ENCODE measurements at regions not wholly inside any gene's neighbourhood (a gene's known extent, or its start where the extent isn't known, plus 50 kb on each side); places are given as distances from the start of the nearest gene placed in this dataset.

DNA sequence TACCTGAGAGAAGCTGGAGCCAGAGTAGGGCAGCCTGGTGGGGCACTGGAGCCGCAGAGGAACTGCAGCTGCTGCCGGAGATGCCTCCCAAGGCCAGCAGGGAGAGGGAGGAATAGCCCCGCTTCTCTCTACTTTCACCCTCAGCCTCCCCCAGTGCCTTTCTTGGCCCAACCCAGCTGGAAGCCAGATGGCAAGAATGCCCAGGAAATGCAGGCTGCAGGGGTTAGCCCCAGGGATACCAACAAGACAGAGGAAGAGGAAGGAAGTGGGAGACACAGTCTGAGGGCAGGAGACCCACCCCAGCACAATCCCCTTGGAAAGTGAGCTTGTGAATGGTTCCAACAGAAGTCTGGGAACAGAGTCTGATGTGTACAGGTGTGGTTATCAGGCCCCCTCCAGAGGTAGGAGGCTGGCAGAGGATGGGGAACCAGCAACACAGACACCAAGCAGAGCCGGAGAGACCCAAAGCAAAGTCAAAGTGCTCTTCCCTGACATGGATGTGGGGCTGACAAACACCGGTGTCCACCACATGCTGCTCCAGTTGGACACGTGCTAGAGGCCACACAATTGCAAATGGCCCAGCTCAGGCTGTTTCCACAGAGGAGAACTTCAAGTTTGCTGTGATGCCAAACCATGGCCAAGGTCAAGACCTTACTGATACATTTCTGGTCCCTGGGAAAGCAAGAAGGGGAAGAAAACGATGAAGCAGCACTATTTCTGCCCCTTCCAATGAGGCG is 418.8 kb upstream of the PROK2 start:
- Histone ChIP-seq H3K4me1 (ENCODE audit: control insufficient read depth in 2 of 2, insufficient read depth in 2 of 2, low read length in 2 of 2) (peaks cover 0 to 2% of the 10 kb centered on the region in 2 donors), H3K27ac (ENCODE audit: low read depth in 1 of 2, low read length in 1 of 2) (no peak overlapping the region), H3K4me3 (ENCODE audit: low read length in 2 of 2) (no peak overlapping the region), H3K36me3 (ENCODE audit: control insufficient read depth in 2 of 2, insufficient read depth in 2 of 2, low read length in 1 of 2) (no peaks in the 10 kb centered on the region), H3K27me3 (ENCODE audit: control insufficient read depth in 2 of 2, insufficient read depth in 1 of 2, low read length in 1 of 2) (no peaks in the 10 kb centered on the region), H3K9me3 (ENCODE audit: control insufficient read depth in 2 of 2, insufficient read depth in 1 of 2, low read length in 1 of 2) (peaks cover 0 to 6% of the 10 kb centered on the region in 2 donors)
- 97% methylated on average over 8 of the region's 8 CpGs for WGBS
- DNase-seq (ENCODE audit: low read depth in 6 of 9, low spot score in 9 of 9) = no peak

DNA sequence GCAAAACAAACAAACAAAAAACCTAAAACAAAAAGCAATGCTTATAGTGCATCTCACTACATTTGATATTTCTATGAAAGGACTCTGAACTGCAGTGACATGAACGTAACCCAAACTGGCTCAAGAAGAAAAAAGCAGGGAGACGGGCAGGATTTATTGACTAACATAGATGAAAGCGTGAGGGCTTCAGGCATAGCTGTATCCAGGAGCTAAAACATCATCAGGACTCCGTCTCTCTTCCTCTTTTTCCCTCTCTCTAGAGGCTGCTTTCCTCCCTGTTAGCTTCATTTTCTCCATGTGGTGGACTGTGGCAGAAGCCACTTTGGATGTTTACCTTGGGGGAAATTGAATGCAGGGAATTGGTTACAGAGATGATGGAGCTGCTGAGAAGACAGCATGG is 418.2 kb upstream of the PROK2 start:
- DNase-seq (ENCODE audit: low read depth in 6 of 9, low spot score in 9 of 9) = no peak
- H3K27me3 ChIP-seq (ENCODE audit: control insufficient read depth in 2 of 2, insufficient read depth in 1 of 2, low read length in 1 of 2) = no peaks in the 10 kb centered on the region
- no peak overlapping the region for H3K27ac ChIP-seq (ENCODE audit: low read depth in 1 of 2, low read length in 1 of 2)
- peaks cover 0 to 2% of the 10 kb centered on the region in 2 donors for H3K4me1 ChIP-seq (ENCODE audit: control insufficient read depth in 2 of 2, insufficient read depth in 2 of 2, low read length in 2 of 2)
- H3K36me3 ChIP-seq (ENCODE audit: control insufficient read depth in 2 of 2, insufficient read depth in 2 of 2, low read length in 1 of 2) = no peaks in the 10 kb centered on the region
- H3K4me3 ChIP-seq (ENCODE audit: low read length in 2 of 2) = no peak overlapping the region
- peaks cover 0 to 6% of the 10 kb centered on the region in 2 donors for H3K9me3 ChIP-seq (ENCODE audit: control insufficient read depth in 2 of 2, insufficient read depth in 1 of 2, low read length in 1 of 2)
- WGBS = 97% methylated on average over 4 of the region's 4 CpGs

- WGBS = 97% methylated on average over 1 of the region's 1 CpG
- no peaks in the 10 kb centered on the region for H3K27me3 ChIP-seq (ENCODE audit: control insufficient read depth in 2 of 2, insufficient read depth in 1 of 2, low read length in 1 of 2)
- H3K4me3 ChIP-seq (ENCODE audit: low read length in 2 of 2) = no peak overlapping the region
- no peaks in the 10 kb centered on the region for H3K36me3 ChIP-seq (ENCODE audit: control insufficient read depth in 2 of 2, insufficient read depth in 2 of 2, low read length in 1 of 2)
- no peak for DNase-seq (ENCODE audit: low read depth in 6 of 9, low spot score in 9 of 9)
- peaks cover 0 to 2% of the 10 kb centered on the region in 2 donors for H3K4me1 ChIP-seq (ENCODE audit: control insufficient read depth in 2 of 2, insufficient read depth in 2 of 2, low read length in 2 of 2)
- H3K9me3 ChIP-seq (ENCODE audit: control insufficient read depth in 2 of 2, insufficient read depth in 1 of 2, low read length in 1 of 2) = peaks cover 0 to 6% of the 10 kb centered on the region in 2 donors
- no peak overlapping the region for H3K27ac ChIP-seq (ENCODE audit: low read depth in 1 of 2, low read length in 1 of 2)
Observed at GRCh38 chr3:72200332-72200731, 415.4 kb upstream of the PROK2 start.

DNA sequence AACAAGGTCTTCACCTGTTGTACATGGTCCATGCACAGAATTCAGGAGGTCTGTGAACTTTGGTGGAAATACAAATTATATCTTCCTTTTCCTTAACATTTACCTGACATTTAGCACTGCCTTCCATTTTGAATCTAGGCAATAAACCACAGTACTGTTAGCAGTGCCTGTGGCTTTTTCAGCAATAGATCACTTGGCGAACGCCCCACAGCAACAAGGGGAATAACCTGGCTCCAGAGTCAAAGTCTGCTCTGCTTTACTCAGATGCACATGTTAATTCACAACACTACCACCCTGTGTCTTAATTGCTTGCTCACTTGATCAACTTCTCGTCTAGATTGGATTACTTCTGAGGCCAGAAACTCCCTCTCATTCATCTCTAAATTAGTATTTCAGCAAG is 414.6 kb upstream of the PROK2 start:
- Histone ChIP-seq H3K9me3 (ENCODE audit: control insufficient read depth in 2 of 2, insufficient read depth in 1 of 2, low read length in 1 of 2) (peaks cover 0 to 6% of the 10 kb centered on the region in 2 donors), H3K27me3 (ENCODE audit: control insufficient read depth in 2 of 2, insufficient read depth in 1 of 2, low read length in 1 of 2) (no peaks in the 10 kb centered on the region), H3K36me3 (ENCODE audit: control insufficient read depth in 2 of 2, insufficient read depth in 2 of 2, low read length in 1 of 2) (no peaks in the 10 kb centered on the region), H3K27ac (ENCODE audit: low read depth in 1 of 2, low read length in 1 of 2) (no peak overlapping the region), H3K4me3 (ENCODE audit: low read length in 2 of 2) (no peak overlapping the region), H3K4me1 (ENCODE audit: control insufficient read depth in 2 of 2, insufficient read depth in 2 of 2, low read length in 2 of 2) (peaks cover 0 to 2% of the 10 kb centered on the region in 2 donors)
- DNase-seq (ENCODE audit: low read depth in 6 of 9, low spot score in 9 of 9) = no peak
- WGBS = 94% methylated on average over 3 of the region's 3 CpGs

GRCh38 chr3:72196377-72196929 is 411.5 kb upstream of the PROK2 start:
- no peaks in the 10 kb centered on the region for H3K36me3 ChIP-seq (ENCODE audit: control insufficient read depth in 2 of 2, insufficient read depth in 2 of 2, low read length in 1 of 2)
- no peaks in the 10 kb centered on the region for H3K27me3 ChIP-seq (ENCODE audit: control insufficient read depth in 2 of 2, insufficient read depth in 1 of 2, low read length in 1 of 2)
- H3K27ac ChIP-seq (ENCODE audit: low read depth in 1 of 2, low read length in 1 of 2) = no peak overlapping the region
- H3K4me3 ChIP-seq (ENCODE audit: low read length in 2 of 2) = no peak overlapping the region
- no peaks in the 10 kb centered on the region for H3K4me1 ChIP-seq (ENCODE audit: control insufficient read depth in 2 of 2, insufficient read depth in 2 of 2, low read length in 2 of 2)
- no peak for DNase-seq (ENCODE audit: low read depth in 6 of 9, low spot score in 9 of 9)
- peaks cover 0 to 9% of the 10 kb centered on the region in 2 donors for H3K9me3 ChIP-seq (ENCODE audit: control insufficient read depth in 2 of 2, insufficient read depth in 1 of 2, low read length in 1 of 2)
- 98% methylated on average over 6 of the region's 6 CpGs for WGBS

- no peaks in the 10 kb centered on the region for H3K36me3 ChIP-seq (ENCODE audit: control insufficient read depth in 2 of 2, insufficient read depth in 2 of 2, low read length in 1 of 2)
- peaks cover 0 to 9% of the 10 kb centered on the region in 2 donors for H3K9me3 ChIP-seq (ENCODE audit: control insufficient read depth in 2 of 2, insufficient read depth in 1 of 2, low read length in 1 of 2)
- H3K27ac ChIP-seq (ENCODE audit: low read depth in 1 of 2, low read length in 1 of 2) = no peak overlapping the region
- 97% methylated on average over 3 of the region's 3 CpGs for WGBS
- no peak overlapping the region for H3K4me3 ChIP-seq (ENCODE audit: low read length in 2 of 2)
- DNase-seq (ENCODE audit: low read depth in 6 of 9, low spot score in 9 of 9) = no peak
- H3K27me3 ChIP-seq (ENCODE audit: control insufficient read depth in 2 of 2, insufficient read depth in 1 of 2, low read length in 1 of 2) = no peaks in the 10 kb centered on the region
- no peaks in the 10 kb centered on the region for H3K4me1 ChIP-seq (ENCODE audit: control insufficient read depth in 2 of 2, insufficient read depth in 2 of 2, low read length in 2 of 2)
Observed at GRCh38 chr3:72195895-72196294, 410.9 kb upstream of the PROK2 start.

GRCh38 chr3:72194458-72194857 is 409.5 kb upstream of the PROK2 start:
- no peaks in the 10 kb centered on the region for H3K27me3 ChIP-seq (ENCODE audit: control insufficient read depth in 2 of 2, insufficient read depth in 1 of 2, low read length in 1 of 2)
- H3K4me1 ChIP-seq (ENCODE audit: control insufficient read depth in 2 of 2, insufficient read depth in 2 of 2, low read length in 2 of 2) = no peaks in the 10 kb centered on the region
- peaks cover 0 to 4% of the 10 kb centered on the region in 2 donors for H3K9me3 ChIP-seq (ENCODE audit: control insufficient read depth in 2 of 2, insufficient read depth in 1 of 2, low read length in 1 of 2)
- H3K4me3 ChIP-seq (ENCODE audit: low read length in 2 of 2) = no peak overlapping the region
- no peak overlapping the region for H3K27ac ChIP-seq (ENCODE audit: low read depth in 1 of 2, low read length in 1 of 2)
- WGBS = 98% methylated on average over 6 of the region's 6 CpGs
- DNase-seq (ENCODE audit: low read depth in 6 of 9, low spot score in 9 of 9) = no peak
- H3K36me3 ChIP-seq (ENCODE audit: control insufficient read depth in 2 of 2, insufficient read depth in 2 of 2, low read length in 1 of 2) = no peaks in the 10 kb centered on the region

- Histone ChIP-seq H3K27ac (ENCODE audit: low read depth in 1 of 2, low read length in 1 of 2) (no peak overlapping the region), H3K4me1 (ENCODE audit: control insufficient read depth in 2 of 2, insufficient read depth in 2 of 2, low read length in 2 of 2) (peaks cover 0 to 2% of the 10 kb centered on the region in 2 donors), H3K9me3 (ENCODE audit: control insufficient read depth in 2 of 2, insufficient read depth in 1 of 2, low read length in 1 of 2) (peaks cover 0 to 4% of the 10 kb centered on the region in 2 donors), H3K36me3 (ENCODE audit: control insufficient read depth in 2 of 2, insufficient read depth in 2 of 2, low read length in 1 of 2) (no peaks in the 10 kb centered on the region), H3K4me3 (ENCODE audit: low read length in 2 of 2) (no peak overlapping the region), H3K27me3 (ENCODE audit: control insufficient read depth in 2 of 2, insufficient read depth in 1 of 2, low read length in 1 of 2) (no peaks in the 10 kb centered on the region)
- DNase-seq (ENCODE audit: low read depth in 6 of 9, low spot score in 9 of 9) = no peak
- WGBS = 98% methylated on average over 11 of the region's 11 CpGs
Observed at GRCh38 chr3:72193771-72194430, 409.0 kb upstream of the PROK2 start.

DNA sequence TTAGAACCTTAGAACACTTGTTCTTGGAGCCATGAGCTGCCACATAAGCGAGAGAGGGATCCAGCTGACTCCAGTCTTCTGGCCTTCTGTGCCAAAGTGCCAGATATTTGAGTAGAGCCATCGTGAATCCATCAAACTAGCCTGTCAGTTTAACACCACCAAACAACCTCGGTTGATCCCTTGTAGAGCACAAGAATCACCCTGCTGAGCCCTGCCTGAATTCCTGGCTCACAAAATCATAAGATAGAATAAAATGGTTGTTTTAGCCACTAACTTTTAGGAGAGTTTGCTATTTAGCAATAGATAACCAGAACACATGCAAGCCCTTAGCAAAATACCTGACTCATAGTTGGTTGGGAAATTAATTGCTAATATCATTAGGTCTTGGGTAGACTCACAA is 407.6 kb upstream of the PROK2 start:
- Histone ChIP-seq H3K27me3 (ENCODE audit: control insufficient read depth in 2 of 2, insufficient read depth in 1 of 2, low read length in 1 of 2) (no peaks in the 10 kb centered on the region), H3K27ac (ENCODE audit: low read depth in 1 of 2, low read length in 1 of 2) (no peak overlapping the region), H3K9me3 (ENCODE audit: control insufficient read depth in 2 of 2, insufficient read depth in 1 of 2, low read length in 1 of 2) (peaks cover 0 to 4% of the 10 kb centered on the region in 2 donors), H3K36me3 (ENCODE audit: control insufficient read depth in 2 of 2, insufficient read depth in 2 of 2, low read length in 1 of 2) (no peaks in the 10 kb centered on the region), H3K4me1 (ENCODE audit: control insufficient read depth in 2 of 2, insufficient read depth in 2 of 2, low read length in 2 of 2) (peaks cover 0 to 12% of the 10 kb centered on the region in 2 donors), H3K4me3 (ENCODE audit: low read length in 2 of 2) (no peak overlapping the region)
- no peak for DNase-seq (ENCODE audit: low read depth in 6 of 9, low spot score in 9 of 9)
- WGBS = 98% methylated on average over 3 of the region's 3 CpGs

Data from thymus (tissue), 11 donors.